Fibroblast of peridontal ligament (primary cell): ENCODE measurements at regions not wholly inside any gene's neighbourhood (a gene's known extent, or its start where the extent isn't known, plus 50 kb on each side); places are given as distances from the start of the nearest gene placed in this dataset.
"Not testable (repeated sequence)": the region's sequence is repeated elsewhere in the genome, so short reads cannot be mapped to it uniquely, and the experiment has no call there.

Source experiments
- DNase-seq: peaks from one replicate; pipeline ENCODE4 v3.0.0-alpha.2; 2010; ENCODE audit errors: extremely low read depth

DNA sequence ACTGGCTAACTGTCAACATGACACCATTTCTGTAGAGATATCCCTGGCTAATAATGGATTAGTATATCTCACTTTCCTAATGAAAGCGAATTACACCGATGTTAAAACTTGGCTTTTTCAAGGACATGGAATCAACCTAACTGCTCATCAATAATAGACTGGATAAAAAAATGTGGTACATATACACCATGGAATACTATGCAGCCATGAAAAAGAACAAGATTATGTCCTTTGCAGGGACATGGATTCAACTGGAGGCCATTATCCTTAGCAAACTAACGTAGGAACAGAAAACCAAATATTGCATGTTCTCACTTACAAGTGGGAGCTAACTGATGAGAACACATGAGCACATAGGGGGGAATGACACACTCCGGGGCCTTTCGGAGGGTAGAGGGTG is 62.6 kb downstream of the ZIC1 start:
- no peak for DNase-seq

DNA sequence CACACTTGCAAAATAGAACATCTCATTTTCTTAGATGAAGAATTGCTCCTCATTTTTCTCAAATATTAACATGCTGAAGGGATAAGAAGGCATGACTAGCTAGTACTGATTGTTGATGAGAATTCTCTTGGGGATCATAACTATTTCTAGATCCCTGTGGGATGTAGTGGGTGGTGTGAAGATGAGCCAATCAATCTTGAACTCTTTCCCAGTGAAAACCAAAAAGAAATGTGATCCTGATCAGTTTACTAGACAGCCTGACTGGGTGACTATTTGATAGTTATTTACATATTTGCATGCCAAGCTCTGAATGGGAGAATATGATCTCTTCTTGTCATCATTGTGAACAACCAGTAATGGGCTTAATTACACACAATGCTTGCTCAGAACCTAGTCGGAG is 63.7 kb downstream of the ZIC1 start:
- peak; percentile 8 for DNase-seq

DNA sequence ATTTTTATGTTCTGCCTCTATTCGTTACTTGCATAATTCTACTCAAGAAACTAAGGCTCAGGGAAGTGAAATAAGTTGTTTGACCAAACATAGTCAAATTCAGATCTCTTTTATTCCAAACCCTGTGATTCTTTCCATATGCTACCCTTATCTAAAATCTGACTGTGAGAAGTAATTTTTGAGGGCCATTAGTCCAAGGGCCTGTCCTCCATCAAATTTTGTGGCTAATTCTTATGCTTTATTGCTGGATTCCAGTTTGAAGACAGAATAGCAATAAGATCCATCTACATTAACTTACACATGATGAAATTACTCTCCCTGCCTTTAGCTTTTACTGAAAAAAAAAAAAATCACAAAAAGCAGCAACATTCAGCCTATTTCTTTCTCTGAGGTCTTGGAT is 74.0 kb downstream of the ZIC1 start:
- no peak for DNase-seq

DNA sequence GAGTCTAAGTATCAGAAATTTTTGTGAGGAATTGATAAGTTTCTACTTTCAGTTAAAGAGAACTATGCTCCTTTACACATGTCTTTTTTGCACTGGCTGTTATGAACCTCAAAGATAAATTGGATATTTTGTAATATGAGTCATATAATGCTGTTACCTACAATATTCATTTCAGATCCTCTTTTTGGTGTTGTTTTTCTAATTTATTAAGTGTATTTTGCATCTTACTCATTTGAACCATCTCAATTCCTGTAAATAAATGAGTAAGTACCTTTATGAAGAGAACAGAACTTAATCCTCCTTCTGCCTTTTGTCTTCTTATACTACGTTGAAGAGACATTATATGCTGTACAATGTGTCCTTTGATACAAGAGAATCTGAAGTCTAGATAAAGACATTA is 74.4 kb downstream of the ZIC1 start:
- DNase-seq: no peak

DNA sequence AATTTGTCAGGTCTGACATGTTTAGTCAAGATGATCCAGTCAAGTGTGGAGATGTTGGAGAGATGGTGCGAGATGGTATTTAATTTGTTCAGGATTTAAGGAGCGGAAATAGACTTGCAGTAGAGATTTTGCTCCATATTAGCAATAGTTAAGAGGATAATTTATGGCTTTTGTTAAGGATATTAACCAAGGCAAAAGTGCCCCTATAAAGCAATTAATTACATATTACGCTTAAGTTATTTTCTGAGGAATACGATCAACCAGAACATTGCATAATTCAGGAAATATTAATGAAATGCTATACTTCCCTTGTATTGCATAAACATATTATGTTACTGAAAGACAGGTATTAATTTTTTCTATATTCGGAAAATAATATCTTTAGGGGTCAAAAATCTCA is 83.9 kb downstream of the ZIC1 start:
- DNase-seq: no peak

DNA sequence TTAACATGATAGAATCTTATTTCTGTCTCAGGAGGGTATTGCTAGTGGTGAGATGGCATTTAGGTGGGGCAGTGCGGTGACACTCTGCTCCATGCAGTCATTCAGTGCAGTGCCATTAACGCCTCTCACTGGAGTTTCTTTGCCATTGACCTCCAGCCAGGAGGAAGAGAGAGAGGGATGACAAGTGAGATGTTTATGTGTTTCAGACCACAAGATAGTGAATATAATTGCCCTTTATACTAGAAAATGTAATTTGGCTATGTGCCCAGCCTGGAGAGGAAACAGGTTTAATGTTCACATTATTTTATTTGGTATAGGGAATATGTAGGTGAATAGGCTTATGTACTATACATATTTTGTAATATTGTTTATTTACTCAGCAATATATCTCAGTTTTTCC is 84.5 kb downstream of the ZIC1 start:
- DNase-seq: no peak

DNA sequence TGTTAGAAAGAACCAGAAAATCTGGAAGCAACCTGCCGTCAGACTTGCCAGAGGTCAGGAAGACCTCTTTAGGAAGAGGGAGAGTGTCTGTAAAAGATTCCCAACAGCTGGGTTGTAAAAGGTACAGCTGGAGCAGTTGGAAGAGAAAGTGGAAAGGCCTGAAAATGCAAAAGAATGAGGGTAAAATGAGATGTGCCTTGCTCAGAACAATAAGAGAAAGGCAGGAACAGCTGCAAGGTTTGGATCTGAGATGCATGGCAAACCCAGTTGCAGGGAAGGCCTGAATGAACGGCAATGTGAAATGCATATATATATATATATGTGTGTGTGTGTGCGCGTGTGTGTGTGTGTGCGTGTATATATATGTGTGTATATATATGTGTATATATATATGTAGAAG is 88.1 kb downstream of the ZIC1 start:
- no peak for DNase-seq

DNA sequence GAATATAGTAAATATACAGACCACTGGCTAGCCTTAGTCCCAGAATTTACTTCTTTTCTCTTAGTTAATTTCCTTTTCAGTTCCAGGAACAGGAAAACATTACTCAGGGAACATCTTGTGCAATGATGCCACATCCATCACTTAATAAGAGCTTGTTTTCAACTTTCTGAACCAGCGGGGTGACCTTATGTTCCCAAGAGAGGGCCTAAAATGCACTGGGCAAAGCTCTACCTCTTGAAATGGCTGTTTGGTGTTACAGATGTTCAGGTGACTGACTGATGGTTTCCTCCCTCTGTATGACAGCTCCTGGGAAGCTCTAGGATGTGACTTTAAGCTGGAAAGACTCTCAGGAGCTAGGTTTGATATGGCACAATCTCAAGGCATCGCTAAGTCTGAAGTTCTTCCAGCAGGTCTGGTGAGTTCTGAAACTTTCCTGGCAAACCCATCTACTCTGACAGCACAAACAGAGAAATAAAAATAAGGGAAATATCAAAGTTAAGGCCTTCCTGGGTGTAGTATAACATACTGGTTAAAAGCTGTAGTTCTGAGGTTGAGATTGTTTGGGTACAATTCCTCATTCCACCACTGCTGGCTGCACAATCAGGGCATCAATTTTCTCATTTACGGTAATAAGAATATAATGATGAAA is 98.6 kb downstream of the ZIC1 start:
- no peak for DNase-seq

DNA sequence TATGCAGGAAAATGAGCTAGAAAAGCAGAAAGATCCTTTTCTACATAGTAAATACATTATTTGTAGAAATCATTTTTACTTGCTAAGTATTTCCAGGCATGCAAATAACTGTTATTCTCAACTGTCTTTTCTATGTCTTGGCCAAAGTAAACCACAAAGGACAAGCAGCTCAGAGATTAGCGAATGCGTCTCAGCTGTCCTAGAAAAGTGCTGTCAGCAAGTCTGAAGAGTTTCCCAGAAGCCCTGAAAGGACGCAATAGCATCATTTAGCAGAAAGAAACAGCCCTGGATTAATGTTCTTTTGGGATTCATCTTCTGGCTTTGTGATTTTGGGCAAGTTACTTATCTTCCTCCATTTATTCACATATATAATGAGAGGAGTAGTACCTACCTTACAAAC is 100.3 kb downstream of the ZIC1 start:
- DNase-seq: no peak

DNA sequence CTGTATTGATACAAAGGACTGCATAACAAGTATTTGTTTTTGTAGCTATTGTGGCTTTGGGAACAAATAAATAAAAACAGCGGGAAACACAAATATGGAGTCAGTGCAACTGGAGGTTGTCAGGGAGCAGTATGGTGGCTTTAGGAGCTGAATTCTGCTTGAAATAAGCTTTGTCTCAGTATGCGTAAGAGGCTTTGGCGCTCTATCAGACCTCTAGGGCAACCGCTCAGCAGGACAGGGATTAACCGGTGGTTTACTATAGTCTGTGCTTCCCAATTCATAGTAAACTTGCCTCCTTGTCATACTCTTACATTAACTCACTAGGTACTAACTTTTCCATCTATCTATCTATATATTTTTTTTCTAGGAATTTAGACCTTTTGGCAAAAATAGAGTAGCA is 104.6 kb downstream of the ZIC1 start:
- DNase-seq: no peak

DNA sequence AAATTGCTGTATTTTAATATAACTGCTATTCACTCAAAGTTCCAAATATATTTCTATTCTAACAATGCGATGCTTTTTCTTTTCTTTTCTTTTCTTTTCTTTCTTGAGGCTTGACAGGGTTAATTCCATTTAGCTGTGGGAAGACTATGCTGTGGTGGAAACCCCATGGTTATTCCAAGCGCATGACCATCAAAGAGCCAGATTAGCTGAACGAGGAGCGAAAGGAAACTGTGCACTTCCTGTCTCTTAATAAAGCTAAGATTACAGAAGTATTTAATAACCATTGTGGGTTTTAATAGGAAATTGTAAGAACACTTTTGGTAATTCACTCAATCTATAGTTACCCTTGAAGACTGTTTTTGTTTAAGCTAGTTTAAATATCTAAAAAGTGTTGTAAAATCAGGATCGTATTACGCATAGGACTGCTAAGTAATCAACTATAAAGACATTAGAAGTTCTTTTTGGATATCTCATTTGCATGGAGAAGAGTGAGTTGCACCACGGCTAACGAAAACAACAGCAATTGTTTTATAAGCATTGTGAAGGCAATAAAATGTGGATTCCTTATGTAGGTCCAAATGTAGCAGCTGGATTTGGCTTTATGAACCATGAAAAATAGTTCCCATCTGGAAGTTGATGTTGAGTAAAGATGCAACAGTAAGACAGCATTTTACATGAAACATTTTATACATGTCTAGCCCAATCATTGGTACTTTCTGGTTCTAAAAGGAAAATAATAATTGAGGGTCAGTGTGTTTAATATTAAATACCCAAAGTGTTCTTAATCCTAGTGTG is 105.4 kb downstream of the ZIC1 start:
- DNase-seq: no peak

DNA sequence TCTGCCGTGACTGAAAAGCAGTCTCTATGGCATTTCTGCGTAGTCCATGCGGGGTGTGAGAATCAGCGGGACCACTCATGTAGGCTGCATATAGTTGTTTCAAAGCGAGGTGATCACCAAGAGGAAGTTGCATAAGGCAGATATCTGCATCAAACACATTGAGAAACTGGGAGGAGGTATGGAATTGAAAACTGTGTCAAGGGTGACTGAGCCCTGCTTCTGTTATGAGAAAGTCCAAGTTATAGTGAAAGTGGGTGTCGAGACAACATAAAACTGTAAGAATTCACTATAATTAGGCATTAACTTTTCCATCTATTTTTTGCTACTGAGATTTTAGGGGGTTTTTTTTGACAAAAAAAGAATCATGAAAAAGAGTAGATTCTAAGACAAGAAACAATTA is 109.3 kb downstream of the ZIC1 start:
- DNase-seq: no peak

DNA sequence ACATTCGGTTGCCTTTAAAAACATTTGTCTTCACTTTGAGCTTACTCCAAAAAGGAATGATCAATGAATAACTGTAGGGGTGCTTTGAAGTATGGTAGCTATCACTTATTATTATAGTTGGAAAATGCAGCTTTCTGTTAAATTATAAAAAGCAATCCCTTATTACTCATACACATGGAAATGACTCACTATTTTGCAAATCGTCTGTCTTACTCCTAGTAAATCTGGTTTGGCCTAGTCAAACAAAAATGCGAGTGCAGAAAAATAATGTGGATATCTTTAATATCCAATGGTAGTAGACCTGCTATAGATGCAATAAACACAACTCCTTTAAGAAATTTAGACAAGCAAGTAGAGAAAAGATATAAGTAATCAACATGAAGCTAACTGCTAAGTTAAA is 112.5 kb downstream of the ZIC1 start:
- DNase-seq: peak; percentile 58

DNA sequence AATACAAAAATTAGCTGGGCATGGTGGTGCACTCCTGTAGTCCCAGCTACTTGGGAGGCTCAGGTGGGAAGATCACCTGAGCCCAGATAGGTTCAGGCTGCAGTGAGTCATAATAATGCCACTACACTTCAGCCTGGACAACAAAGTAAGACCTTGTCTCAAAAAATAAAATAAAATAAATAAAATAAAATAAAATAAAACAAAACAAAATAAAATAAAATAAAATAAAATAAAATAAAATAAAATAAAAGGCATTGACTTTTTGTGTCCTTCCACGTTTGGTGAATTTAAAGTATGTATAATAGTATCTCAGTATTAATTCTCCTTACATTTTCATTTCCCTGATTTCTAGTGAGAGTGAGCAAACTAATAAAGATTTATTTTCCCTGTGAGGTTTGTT is 113.6 kb downstream of the ZIC1 start:
- DNase-seq: not testable (repeated sequence)

DNA sequence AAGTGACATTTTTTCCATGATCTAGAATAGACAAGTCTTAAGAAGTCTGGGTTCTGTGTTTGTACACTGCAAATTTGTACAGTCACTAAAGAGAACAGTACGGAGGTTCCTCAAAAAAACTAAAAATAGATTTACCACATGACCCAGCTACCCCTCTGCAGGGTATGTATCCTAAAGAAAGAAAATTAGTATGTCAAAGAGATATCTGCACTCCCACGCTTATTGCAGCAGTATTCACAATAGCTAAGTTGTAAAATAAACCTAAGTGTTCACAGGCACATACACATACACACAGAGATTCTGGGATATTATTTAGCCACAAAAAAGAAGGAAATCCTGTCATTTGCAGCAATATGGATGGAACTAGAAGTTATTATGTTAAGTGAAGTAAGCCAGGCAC is 120.4 kb downstream of the ZIC1 start:
- DNase-seq: no peak

DNA sequence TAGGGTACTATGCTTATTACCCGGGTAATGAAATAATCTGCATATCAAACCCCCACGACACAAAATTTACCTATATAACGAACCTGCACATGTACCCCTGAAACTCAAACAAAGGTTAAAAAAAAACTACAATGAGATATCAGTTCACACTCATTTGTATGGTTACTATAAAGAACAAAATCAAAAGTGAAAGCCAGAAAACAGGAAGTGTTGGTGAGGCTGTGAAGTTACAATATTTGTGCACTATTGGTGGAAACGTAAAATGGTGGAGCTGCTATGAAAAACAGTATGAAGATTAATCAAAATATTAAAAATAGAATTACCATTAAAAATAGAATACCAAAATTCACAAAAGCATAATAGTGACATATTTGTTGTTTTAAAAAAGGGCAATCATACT is 128.9 kb downstream of the ZIC1 start:
- DNase-seq: no peak

DNA sequence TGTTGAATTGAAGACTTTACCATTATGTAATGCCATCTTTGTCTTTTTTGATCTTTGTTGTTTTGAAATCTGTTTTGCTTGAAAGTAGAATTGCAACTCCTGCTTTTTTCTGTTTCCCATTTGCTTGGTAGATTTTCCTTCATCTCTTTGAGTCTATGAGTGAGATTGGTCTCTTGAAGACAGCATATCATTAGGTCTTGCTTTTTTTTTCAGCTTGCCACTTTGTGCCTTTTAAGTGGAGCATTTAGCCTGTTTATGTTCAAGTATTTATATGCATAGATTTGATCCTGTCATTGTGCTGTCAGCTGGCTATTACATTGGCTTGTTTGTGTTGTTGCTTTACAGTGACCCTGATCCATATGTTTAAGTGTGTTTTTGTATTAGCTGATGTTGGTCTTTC is 131.8 kb downstream of the ZIC1 start:
- no peak for DNase-seq

DNA sequence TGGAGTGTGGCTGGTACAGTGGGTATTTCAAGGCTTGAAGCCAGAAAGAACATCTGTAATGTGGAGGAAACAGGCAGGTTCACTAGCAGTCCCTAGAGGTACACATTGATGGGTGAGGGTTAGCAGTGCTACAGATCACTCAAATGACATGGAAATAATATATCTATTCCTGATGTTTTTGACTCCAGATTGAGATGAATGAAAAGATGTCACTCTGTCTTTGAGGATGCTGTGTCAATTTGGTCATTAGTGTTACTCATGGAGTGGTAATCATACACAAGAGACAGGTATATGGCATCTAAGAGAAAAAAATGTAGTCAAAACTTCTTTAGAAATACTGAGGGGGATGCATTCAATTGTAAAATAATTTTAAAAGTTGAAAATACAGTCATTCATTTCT is 135.1 kb downstream of the ZIC1 start:
- no peak for DNase-seq

DNA sequence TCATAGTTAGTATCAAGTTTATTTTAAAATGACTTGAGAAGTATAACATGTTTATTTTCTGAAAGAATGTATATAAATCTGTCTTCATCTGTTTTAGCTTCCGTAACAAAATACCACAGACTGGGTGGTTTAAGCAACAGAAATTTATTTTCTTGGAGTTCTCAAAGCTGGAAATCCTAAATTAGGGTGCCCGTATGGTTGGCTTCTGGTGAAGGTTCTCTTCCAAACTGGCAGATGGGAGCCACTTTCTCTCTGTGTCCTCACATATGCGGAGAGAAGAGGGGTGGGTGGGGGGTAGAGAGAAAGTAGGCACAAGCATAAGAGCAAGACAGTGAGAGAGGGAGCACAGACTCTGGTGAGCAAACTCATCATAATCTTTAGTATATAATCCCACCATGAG is 142.3 kb downstream of the ZIC1 start:
- DNase-seq: no peak

DNA sequence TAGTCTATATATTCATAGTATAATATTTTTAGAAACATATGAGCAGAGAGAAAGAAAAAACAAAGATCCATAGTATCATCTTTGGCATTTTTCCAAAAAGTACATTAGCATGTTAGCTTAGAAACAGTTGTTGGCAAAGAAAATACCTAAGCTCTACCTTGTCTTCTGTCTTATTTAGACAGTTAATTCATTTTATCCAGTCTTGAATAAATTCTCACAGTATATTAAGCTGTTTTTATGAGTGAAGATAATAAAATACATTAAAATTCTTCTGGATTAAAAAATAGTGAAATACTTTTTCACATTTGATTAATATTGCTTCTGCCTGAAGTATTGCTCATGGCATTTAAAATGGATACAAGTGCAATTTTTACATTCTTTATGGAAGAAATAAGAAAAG is 145.2 kb downstream of the ZIC1 start:
- DNase-seq: no peak

DNA sequence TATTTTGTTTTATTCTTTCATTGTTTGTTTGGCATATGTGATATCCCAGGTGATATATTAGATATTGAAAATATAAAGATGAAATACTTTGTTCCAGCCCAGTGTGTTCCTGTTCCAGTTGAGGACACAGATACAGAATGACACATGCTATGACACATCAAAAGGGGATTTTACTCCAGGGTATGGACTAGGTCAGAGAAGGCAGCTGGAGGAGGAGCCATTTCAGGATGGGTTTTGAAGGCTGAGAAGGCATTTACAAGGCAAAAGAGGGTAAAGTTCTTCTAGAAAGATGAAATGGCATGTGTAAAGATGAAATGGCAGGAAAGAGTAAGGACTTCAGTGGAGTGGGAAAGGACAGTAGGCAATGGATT is 163.8 kb downstream of the ZIC1 start:
- DNase-seq: no peak

DNA sequence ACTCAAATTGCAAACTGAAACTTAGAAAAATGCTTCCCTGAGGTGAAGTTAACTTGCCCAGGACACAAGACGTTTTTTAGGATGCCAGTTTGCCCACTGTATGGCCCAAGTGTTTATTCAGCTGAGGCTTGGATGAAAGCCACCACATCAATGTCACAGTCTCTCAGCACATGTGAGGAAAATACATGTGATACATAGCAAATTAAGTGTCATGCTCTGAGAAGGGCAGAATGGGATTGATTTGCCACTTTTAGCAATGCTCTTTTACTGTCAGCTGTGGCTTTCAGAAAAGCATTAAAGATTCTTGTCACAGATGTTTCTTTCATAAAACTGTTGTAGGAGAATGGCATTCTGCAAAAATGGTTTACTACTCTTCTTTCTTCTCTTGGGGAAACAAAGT is 165.5 kb downstream of the ZIC1 start:
- no peak for DNase-seq

DNA sequence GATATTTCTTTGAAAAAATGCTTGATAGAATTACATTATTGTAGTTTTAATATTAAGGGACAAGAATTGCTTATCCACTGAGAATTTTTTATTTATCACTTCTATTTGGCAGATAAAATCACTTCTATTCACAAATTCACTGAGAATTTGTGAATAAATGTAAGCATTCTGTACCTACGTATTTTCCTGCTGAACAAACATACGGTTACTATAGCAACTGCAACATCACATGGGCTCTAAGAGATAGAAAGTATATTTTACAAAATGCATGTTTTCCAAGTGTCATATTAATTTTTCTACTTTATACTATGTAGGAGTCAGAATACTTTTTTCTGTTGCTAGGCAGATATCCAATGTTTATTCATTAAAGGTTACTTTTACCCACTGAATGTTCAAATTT is 166.2 kb downstream of the ZIC1 start:
- DNase-seq: no peak

DNA sequence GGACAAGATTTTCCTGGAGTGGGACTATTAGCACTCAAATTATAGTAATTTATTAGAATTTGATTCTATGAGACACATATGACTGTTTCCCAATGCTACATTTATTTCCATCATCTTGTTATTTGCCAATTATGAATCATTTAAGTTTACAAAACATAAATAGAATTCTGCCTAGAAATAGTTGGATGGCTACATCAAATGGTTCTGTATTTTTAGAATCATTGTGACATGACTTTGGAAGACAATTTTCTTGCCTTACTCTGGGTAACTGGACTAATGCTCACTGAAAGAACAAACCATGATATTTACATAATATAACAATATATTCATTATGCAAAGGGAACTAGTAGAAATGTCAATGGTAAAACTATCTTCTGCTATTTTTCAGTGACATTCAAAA is 173.5 kb downstream of the ZIC1 start:
- no peak for DNase-seq
